ENCODE measurements at regions not wholly inside any gene's neighbourhood (a gene's known extent, or its start where the extent isn't known, plus 50 kb on each side); places are given as distances from the start of the nearest gene placed in this dataset.
"Not testable (repeated sequence)": the region's sequence is repeated elsewhere in the genome, so short reads cannot be mapped to it uniquely, and the experiment has no call there.

DNA sequence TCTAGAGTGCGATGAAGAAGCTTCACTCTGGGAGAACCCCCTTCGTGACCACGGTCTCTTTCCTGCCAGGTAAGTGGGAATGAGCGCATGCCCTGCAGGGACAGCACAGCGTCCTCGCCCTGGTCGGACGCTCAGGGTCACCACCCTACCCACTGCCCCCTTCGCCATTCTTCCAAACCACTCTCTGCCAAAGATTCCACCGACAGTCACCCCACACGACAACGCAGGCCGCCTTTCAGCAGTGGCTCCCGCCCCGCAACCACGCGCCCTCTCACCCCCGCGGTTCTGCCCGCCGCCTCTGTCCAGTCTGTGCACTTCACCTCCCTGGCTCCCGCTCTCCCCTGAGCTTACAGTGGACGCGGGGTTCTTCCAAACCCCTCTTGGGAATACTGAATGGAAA is 82.3 kb upstream of the FCGR1A start:
- DNase-seq (ENCODE audit: low read depth in 2 of 2), result not testable (repeated sequence)

- not testable (repeated sequence) for DNase-seq (ENCODE audit: low read depth in 2 of 2)
Observed at GRCh38 chr1:149700677-149701567, 81.6 kb upstream of the FCGR1A start.

GRCh38 chr1:149708192-149708853 is 74.2 kb upstream of the FCGR1A start:
- peak; percentile 63 to 67 for DNase-seq (ENCODE audit: low read depth in 2 of 2)

- not testable (repeated sequence) for DNase-seq (ENCODE audit: low read depth in 2 of 2)
Observed at GRCh38 chr1:149711651-149712050, 70.8 kb upstream of the FCGR1A start.

- DNase-seq (ENCODE audit: low read depth in 2 of 2), result peak; percentile 33 to 56
Observed at GRCh38 chr1:149712154-149712927, 70.2 kb upstream of the FCGR1A start.

GRCh38 chr1:149713513-149713912 is 69.0 kb upstream of the FCGR1A start:
- not testable (repeated sequence) for DNase-seq (ENCODE audit: low read depth in 2 of 2)

GRCh38 chr1:149713952-149714351 is 68.5 kb upstream of the FCGR1A start:
- not testable (repeated sequence) for DNase-seq (ENCODE audit: low read depth in 2 of 2)

- DNase-seq (ENCODE audit: low read depth in 2 of 2), result not testable (repeated sequence)
Observed at GRCh38 chr1:149724618-149725302, 57.7 kb upstream of the FCGR1A start.

GRCh38 chr1:149726688-149727087 is 55.8 kb upstream of the FCGR1A start:
- not testable (repeated sequence) for DNase-seq (ENCODE audit: low read depth in 2 of 2)

DNA sequence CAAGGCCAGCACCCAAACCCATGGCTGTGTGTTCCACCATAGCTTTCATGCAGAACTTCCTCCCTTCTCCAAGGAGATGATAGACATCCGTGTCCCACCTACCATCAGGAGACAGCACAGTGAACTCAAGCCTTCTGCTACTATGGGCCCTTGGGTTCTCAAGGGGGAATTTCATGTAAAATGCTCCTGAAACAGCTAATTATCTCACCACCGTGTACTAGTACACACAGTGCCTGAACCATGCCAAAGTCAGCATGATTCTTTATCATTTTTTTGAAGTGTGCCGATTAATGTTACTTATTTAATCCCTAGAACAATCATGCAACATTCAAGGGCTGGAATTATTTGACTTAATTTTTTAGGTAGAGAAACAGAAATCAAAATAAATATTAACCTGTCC is 53.9 kb upstream of the FCGR1A start:
- not testable (repeated sequence) for DNase-seq (ENCODE audit: low read depth in 2 of 2)

Data from stimulated activated CD4-positive, alpha-beta T cell treated with anti-CD3 and anti-CD28 coated beads, Interleukin-12 subunit alpha, Interleukin-12 subunit beta, amount 100 ng/mL, for 24 hours (primary cell).